Thyroid gland (tissue), 4 donors: ENCODE measurements at regions not wholly inside any gene's neighbourhood (a gene's known extent, or its start where the extent isn't known, plus 50 kb on each side); places are given as distances from the start of the nearest gene placed in this dataset.

Source experiments
- DNase-seq, 2 donors: peaks; one replicate each; pipeline ENCODE4 v3.0.0-alpha.2; 2019
- H3K27ac ChIP-seq, 3 donors: fragments of 200-600 bp; sonication (generic); 1 replicate in 2 of 3; 2 replicates in 1 of 3; pipeline ENCODE4 v1.5.1; 2016 to 2019; ENCODE audit warnings: mild to moderate bottlenecking in 1 of 3, moderate library complexity in 1 of 3
- H3K27me3 ChIP-seq: fragments of 200-600 bp; sonication (generic); one replicate; pipeline ENCODE4 v1.5.1; 2019
- H3K36me3 ChIP-seq, 2 donors: fragments of 200-600 bp; sonication (generic); one replicate each; pipeline ENCODE4 v1.5.1; 2016 to 2019
- H3K4me1 ChIP-seq, 2 donors: fragments of 200-600 bp; sonication (generic); one replicate each; pipeline ENCODE4 v1.5.1; 2017 to 2019
- H3K4me3 ChIP-seq, 3 donors: fragments of 200-600 bp; sonication (generic); replicated peaks in 1 of 3; 1 replicate in 2 of 3; 2 replicates in 1 of 3; pipeline ENCODE4 v1.5.1; 2016; ENCODE audit warnings: mild to moderate bottlenecking in 1 of 3
- H3K9me3 ChIP-seq: fragments of 200-600 bp; sonication (generic); one replicate; pipeline ENCODE4 v1.5.1; 2017
- POLR2A ChIP-seq, 2 donors: fragments of 450-650 bp; IDR thresholded peaks; one replicate each; pipeline ENCODE4 v1.6.1; 2017; ENCODE audit warnings: antibody characterized with exemption in 2 of 2, mild to moderate bottlenecking in 2 of 2, moderate library complexity in 1 of 2
- WGBS, 2 donors: methylation state at CpG; one replicate each; pipeline ENCODE4 v1.1.5; 2017; 5-methylcytosine and 5-hydroxymethylcytosine counted together
- intact Hi-C: fragments of 100-400 bp; cut with DNase I; formaldehyde crosslinking; loops from one replicate; pipeline ENCODE4 v1.15.1; 2023
- TF ChIP-seq, protein P1 (sequence below), 6 experiments: fragments of 200-600 bp in 3 of 6; fragments of 450-650 bp in 3 of 6; sonication (generic) in 3 of 6; IDR thresholded peaks; one replicate each; pipeline ENCODE4 v1.5.1; 2016 to 2019; ENCODE audit warnings: antibody characterized with exemption in 6 of 6, mild to moderate bottlenecking in 2 of 6, inconsistent platforms in 1 of 6, moderate library complexity in 1 of 6

DNA sequence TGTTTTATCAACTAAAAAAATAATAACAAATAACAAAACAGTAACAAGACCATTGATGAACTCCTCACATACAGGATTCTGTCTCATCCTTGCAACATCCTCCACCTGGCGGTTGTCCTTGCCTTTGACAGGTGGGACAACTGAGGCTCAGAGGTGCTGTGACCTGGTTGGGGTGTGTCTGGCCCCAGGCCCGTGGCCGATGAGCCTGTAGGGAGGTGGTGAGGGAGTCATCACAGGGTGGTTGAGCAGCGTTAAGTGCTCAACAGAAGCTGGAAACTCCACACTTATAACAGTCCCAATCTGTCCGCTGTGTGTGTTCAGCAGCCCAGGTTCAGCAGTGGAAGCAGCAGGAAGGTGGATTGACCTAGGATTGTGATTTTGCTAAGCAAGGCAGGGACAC, 131.6 kb upstream of the RAB12 start:
- no peak for DNase-seq
- H3K4me3 ChIP-seq: no peak overlapping the region
- intact Hi-C loops: no loop called here
- no peak overlapping the region for H3K27ac ChIP-seq
- no peaks in the 10 kb centered on the region for H3K36me3 ChIP-seq
- TF ChIP-seq POLR2A (IDR thresholded peaks at IDR 0.05): no peak
- TF ChIP-seq, protein P1, sequence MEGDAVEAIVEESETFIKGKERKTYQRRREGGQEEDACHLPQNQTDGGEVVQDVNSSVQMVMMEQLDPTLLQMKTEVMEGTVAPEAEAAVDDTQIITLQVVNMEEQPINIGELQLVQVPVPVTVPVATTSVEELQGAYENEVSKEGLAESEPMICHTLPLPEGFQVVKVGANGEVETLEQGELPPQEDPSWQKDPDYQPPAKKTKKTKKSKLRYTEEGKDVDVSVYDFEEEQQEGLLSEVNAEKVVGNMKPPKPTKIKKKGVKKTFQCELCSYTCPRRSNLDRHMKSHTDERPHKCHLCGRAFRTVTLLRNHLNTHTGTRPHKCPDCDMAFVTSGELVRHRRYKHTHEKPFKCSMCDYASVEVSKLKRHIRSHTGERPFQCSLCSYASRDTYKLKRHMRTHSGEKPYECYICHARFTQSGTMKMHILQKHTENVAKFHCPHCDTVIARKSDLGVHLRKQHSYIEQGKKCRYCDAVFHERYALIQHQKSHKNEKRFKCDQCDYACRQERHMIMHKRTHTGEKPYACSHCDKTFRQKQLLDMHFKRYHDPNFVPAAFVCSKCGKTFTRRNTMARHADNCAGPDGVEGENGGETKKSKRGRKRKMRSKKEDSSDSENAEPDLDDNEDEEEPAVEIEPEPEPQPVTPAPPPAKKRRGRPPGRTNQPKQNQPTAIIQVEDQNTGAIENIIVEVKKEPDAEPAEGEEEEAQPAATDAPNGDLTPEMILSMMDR (IDR thresholded peaks at IDR 0.05): no peak
- no peaks in the 10 kb centered on the region for H3K9me3 ChIP-seq
- WGBS, 2 donors: 84 to 92% methylated on average over 5 of the region's 5 CpGs
- H3K4me1 ChIP-seq: no peaks in the 10 kb centered on the region
- no peaks in the 10 kb centered on the region for H3K27me3 ChIP-seq

DNA sequence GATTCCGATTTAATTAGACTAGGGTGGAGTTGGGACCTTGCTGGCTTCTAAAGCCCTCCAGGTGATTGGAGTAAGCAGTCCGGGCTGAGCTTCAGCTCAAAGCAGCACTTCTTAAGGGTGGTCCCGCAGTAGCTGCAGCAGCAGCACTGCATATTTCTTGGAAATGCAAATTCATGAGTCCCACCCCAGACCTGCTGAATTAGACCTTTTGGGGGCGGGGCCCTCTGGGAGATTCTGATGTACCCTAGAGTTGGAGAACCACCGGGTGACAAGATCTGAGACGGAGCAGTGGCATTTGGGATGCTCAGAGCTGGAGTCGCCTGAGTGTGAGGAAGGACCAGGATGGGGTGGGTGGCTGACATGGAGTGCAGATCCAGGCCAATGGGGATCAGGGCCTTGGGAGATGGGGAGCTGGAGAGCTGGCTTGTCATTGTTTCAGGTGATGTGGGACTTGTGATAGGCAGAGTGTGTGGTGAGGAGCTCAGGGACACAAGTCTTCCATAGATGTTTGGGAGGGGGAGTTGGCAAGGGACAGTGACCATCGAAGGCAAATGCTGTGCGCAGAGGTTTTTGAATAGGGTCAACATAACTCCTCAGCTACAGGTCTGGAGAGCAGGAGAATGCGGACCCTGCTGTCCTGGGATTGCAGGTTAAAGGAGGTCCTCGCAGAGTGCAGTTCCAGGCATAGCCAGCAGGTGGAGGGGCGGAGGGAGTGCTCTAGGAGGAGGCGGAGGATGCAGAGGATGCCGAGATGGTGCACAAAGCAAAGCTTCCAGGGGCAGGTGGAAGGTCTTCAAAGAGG, 130.9 kb upstream of the RAB12 start:
- no peaks in the 10 kb centered on the region for H3K27me3 ChIP-seq
- no peaks in the 10 kb centered on the region for H3K36me3 ChIP-seq
- H3K4me1 ChIP-seq: no peaks in the 10 kb centered on the region
- TF ChIP-seq, protein P1 (IDR thresholded peaks at IDR 0.05): peak; percentile 60 to 88 (median 69)
- TF ChIP-seq POLR2A (IDR thresholded peaks at IDR 0.05): no peak
- H3K4me3 ChIP-seq: no peak overlapping the region
- DNase-seq: peak; percentile 44 to 58
- H3K9me3 ChIP-seq: no peaks in the 10 kb centered on the region
- no peak overlapping the region for H3K27ac ChIP-seq
- intact Hi-C loops: no loop called here
- WGBS, 2 donors: 51 to 53% methylated on average over 14 of the region's 14 CpGs

DNA sequence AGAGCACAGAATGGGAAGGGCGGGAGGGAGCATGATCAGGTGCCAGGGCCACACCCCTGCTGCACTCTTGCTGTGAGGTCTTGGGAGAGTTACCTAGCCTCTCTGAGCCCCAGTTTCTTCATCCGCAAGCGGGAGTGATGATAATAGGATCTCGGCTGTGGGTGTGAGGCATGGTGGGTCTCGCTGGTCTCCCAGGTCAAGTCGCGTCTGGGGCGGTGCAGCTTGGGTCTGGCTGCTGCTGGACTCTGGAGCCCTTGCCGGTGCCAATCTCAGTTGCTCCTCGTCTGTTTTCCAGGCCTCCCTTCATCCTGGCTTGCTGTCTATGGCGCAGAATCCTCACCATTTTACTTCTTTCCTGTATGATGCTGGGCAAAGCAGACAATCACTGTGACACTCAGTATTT, 130.3 kb upstream of the RAB12 start:
- Histone ChIP-seq H3K27ac (no peak overlapping the region), H3K4me3 (no peak overlapping the region), H3K27me3 (no peaks in the 10 kb centered on the region), H3K9me3 (no peaks in the 10 kb centered on the region), H3K4me1 (no peaks in the 10 kb centered on the region), H3K36me3 (no peaks in the 10 kb centered on the region)
- WGBS, 2 donors: 88 to 92% methylated on average over 10 to 11 of the region's 11 CpGs
- DNase-seq: no peak
- TF ChIP-seq, protein P1 (IDR thresholded peaks at IDR 0.05): no peak
- TF ChIP-seq POLR2A (IDR thresholded peaks at IDR 0.05): no peak
- intact Hi-C loops: no loop called here

DNA sequence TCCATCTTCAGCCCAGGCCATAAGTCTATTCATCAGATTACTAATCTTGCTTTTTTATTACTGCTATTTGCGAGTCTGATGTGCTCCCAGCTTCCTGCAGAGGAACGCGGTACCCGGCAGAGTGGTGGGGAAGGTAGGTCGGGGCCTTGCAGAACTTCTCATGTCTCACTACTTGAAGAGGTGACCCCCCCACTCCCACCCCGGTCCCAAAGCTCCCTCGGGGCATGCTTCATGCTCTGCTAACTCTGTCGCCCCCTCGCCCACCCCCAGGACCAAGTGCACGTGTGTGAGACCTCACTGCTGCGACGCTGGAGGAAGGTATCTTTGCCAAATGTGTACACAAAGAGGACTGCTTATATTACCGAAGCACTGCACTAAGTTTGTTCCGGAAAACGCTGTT, 129.4 kb upstream of the RAB12 start:
- TF ChIP-seq, protein P1 (IDR thresholded peaks at IDR 0.05): no peak
- no peak for TF ChIP-seq POLR2A (IDR thresholded peaks at IDR 0.05)
- intact Hi-C loops: loop anchor here (10.0 kb wide), 1 partner anchor 925 kb away; no protein-coding TSS in a partner anchor
- WGBS, 2 donors: 52 to 64% methylated on average over 15 of the region's 15 CpGs
- Histone ChIP-seq H3K9me3 (no peaks in the 10 kb centered on the region), H3K4me3 (no peak overlapping the region), H3K27me3 (no peaks in the 10 kb centered on the region), H3K36me3 (no peaks in the 10 kb centered on the region), H3K27ac (no peak overlapping the region), H3K4me1 (no peaks in the 10 kb centered on the region)
- DNase-seq: no peak

DNA sequence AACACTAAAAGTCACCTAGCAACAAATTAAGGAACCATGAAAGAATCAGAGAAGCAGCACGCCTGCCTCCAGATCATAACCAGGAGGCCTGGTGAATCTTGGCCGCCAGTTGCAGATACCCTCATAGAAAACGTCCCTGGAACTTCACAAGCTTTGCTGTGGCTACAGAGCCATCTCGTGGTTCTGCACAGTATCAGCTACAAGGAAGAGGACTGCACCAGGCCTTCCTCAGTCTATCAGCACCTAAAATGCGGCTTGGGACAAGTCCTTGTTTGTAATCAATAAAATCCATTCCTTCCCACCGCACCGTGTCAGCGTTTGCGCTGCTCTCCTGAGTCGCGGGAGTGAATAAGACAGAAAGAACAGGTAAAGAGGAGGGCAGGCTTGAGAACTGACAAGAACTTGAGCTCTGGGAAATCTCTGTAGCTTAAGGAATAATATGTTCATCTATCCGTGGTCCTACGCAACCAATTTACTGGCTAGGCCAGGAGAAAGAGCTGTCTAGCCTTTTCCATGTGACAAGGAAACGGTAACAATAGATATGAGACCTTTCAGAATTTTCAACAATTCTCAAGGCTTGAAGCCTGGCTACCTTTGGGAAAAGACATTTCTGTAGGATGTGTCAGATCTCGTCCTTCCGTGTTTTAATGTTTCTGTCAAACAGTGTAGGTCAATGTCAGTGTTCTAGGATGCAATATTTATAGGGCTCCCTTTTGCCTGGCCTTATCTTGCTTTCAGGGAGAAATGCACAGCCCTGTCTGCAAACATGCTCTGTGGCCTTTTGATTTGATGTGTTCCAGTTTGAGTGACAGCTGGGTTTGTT, 128.5 kb upstream of the RAB12 start:
- TF ChIP-seq, protein P1 (IDR thresholded peaks at IDR 0.05): peak in 4 of 6 experiments; percentile 35 to 77 (median 60)
- no peak for TF ChIP-seq POLR2A (IDR thresholded peaks at IDR 0.05)
- Histone ChIP-seq H3K4me3 (no peak overlapping the region), H3K9me3 (no peaks in the 10 kb centered on the region), H3K36me3 (no peaks in the 10 kb centered on the region), H3K27me3 (no peaks in the 10 kb centered on the region), H3K27ac (no peak overlapping the region), H3K4me1 (no peaks in the 10 kb centered on the region)
- peak; percentile 45 to 62 for DNase-seq
- 56% methylated on average over 16 of the region's 16 CpGs for WGBS, 2 donors
- intact Hi-C loops: loop anchor here (10.0 kb wide), 1 partner anchor 926 kb away; no protein-coding TSS in a partner anchor
